Midbrain (tissue), 1 donor: ENCODE measurements at regions not wholly inside any gene's neighbourhood (a gene's known extent, or its start where the extent isn't known, plus 50 kb on each side); places are given as distances from the start of the nearest gene placed in this dataset.

Source experiments
- DNase-seq: peaks from one replicate; lab custom pipeline; 2025; lab: John Stamatoyannopoulos, UW

DNA sequence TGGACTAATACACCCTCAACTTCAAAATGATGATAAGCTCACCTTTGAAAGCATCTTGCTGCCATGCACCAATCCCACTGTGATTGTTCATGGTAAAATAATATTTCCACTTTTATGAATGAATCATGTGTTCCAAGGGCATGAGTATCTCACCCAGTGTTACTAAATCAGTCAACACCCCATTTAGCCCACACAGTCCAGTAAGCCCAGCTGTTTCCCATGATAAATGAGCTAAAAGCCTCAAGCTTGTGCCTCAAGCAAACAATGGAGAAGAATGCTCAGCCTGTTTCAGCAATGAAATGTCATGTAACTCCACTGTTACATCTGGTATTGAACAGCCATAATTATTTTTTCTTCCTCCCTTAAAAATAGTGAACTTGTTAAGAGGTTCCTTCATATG lies 442.5 kb downstream of the XPNPEP1 start:
- no peak for DNase-seq

DNA sequence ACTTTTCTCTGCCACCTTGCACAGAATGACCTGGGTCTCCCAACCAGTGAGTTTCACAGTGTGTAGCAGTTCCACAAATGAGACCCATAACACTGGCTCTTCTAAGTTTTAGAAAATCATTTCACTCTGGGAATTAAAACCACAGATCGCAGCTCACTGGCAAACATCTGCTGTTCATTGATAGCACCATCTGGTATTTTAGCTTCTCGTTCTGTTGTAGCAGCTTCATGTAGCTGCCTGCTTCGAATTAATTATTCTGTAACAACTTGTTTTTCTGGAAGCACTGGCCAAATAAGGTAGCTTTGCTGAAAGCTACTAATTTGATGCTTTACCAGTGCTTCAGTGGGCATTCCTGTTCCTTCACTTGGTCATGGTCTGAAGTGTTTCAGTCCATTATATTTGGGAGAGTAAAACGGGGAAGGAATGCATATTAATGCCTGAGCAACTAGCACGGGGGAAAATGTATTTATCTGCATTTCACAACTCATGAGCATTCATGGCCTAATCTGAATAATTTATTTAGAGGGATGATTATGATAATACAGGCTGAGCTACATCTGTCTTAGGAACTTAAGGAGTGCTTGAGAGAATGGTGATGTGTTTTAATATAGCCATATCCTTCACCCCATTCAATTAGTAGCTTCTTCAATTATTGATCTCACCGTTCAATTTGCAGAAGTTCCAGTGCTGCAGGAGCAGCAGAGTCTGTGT lies 447.4 kb downstream of the XPNPEP1 start:
- DNase-seq, result no peak

DNA sequence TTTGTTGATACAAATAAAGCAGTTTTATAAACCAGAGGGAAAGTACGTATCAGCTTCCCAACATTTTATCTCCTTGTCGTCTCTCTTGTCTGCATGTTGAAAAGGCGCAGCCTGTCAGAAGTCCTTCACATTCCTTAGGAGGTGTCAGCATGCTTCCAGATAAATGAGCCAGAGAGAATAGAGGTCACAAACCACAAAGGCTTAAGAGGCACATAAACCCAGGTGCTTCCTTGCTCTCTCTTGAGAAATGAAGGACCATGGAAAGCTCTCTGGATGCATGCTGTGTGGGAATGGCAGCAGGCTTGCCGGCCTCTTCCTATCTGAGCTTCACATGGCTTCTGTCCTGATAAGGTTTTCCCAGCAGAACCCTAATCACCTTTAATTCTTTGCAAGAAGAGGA lies 448.5 kb downstream of the XPNPEP1 start:
- DNase-seq, result no peak

DNA sequence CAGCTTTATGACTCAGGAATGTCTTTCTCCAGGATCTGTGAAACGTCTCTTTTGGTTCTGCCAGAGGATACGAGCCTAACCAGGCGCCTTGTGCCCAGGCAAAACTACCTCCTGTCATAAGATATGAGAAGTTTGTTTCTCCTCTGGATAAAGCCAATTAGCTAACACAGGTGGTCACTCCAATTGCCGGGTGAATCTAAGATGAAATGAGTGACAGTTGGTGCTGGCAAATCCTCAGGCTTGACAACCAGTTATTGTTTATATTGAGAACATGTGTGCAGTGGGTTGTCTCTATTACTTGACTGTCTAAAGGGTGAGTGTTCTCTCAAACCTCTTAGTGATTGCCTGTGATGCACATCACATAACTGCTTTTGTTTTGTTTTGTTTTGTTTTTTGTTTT lies 449.1 kb downstream of the XPNPEP1 start:
- no peak for DNase-seq

DNA sequence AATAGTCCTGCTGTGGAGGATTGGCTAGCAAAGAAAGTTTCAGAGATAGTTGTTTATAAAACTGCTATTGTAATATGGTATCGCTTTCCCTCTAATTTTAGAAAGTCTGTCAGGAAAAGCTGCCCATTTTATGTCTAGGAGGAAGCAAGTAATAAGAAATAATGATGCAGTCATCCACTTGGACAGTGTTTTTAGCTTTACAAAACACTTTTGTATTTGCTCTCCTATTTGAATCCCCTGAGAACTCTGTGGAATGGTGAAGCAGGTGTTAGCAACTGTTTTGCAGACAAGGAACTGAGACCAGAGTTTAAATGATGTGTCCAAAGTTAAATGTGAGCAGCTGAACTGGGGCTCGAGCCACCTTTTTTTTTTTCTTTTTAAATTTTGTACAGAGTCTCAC lies 455.8 kb downstream of the XPNPEP1 start:
- no peak for DNase-seq

DNA sequence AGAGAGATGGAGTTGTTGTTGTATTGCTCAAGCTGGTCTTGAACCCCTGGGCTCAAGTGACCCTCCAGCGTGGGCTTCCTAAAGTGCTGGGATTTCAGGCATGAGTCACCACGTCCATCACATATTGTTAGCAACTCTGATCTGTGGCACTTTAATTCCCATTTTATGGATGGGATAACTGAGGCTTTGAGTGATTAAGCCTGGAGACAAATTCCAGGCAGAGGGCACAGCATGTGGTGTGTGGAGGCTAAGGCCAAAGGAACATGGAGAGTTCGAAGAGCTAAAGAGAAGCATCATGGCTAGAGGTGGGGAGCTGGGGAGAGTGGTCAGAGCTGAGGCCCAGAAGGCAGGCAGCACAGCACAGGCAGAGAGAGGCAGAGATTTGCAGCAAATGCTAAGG lies 458.4 kb downstream of the XPNPEP1 start:
- DNase-seq, result no peak

DNA sequence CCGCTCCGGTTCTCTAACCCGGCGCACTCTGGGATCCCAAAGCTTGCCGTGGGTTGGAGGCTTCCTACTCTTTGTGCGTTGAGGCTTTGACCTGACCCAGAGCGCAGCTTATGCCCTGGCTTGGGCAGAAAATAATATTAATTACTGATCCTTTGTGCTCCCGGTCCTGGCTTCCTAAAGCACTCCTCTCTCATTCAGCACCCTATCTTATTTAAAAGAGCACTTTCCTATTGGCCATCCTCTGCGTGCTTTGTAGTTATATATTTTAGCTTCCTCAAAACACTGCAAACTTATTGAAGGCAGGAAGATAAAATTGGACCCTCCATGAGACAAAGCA lies 466.0 kb downstream of the XPNPEP1 start:
- DNase-seq, result no peak

DNA sequence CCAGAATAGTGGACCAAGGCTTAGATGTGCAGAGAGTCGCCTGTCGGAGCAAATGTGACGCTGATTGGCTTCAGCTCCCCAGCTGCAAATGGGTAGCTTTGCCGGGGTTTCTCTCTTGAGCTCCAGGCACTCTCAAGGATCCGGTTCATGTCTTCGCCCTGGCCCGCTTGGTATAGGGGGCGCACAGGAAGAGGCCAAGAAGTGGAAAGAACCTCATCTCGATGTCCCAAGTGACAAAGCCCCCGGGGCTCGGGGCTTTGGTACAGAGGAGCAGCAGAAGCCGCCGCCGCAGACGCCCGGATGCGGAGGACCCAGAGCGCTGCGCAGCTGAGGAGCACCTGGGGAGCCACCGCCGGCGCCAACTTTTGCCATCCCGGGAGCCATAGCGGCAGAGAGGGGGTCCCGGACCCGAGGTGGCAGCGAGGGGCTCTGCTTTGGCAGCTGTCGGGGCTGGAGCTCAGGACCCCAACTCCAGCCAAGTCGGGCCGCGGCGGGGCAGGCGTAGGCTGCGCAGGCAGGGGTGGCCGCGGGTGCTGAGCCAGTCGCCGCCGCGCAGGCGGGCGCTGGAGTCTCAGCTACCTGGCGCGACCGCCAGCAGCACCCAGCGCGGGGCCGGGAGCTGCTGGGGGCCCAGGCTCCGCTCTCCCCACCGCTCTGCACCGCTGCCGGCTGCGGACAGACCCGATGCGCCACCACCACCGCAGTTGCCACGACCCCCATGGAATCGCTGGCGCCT lies 466.6 kb downstream of the XPNPEP1 start:
- DNase-seq, result no peak

DNA sequence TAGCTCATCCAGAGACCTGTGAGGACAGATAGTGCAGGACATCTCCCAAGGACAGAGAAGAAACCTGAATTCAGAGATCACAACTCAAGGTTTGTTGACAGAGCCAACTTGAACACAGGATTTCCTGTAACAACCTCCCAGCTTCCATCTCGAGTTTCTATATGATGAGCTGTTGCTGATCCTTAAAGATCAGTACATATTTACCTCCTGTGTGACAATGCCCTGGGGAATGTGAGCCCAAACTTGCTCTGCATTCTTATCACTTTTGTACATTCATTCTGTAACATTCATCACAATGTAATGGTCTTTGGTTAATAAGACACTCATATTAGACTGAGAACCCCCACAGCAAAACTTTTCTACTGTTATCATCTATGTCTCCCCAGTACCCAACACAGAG lies 468.6 kb downstream of the XPNPEP1 start:
- no peak for DNase-seq

DNA sequence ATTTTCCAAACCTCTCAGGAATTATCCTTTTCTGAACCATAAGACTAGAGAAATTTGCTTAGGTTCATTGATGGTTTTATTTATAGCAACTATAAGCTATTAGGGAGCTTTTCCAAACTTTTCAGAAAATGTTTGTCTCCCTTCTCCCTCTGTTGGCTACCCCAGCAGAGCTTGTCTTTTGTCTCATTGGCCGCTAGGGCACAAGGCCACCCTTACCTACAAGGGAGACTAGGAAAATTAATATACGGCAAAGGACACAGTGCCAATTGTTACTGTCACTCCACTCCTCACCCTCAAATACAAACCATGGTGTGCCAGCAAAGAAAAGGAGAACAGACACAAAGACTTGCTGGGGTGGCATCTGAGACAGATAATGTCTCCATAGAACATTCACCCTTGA lies 471.4 kb downstream of the XPNPEP1 start:
- DNase-seq, result no peak

DNA sequence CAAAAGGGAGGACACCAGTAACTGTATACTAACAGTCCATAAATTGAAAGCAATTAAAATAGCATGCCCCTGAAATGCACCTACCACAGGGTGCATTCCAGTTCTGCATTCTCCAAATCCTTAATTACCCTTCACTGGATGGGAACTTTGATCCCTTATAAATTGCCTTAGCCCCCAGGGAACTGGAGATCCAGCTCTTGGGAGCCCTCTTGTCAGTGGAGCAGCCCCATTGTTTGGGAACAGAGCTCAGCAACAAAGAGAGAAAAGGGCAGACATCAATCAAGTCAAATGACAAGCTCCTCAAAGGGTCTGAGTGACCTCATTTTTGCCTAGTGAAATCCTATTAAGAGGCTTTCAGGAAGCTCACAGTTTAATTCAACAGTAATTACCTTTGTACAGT lies 472.6 kb downstream of the XPNPEP1 start:
- no peak for DNase-seq

DNA sequence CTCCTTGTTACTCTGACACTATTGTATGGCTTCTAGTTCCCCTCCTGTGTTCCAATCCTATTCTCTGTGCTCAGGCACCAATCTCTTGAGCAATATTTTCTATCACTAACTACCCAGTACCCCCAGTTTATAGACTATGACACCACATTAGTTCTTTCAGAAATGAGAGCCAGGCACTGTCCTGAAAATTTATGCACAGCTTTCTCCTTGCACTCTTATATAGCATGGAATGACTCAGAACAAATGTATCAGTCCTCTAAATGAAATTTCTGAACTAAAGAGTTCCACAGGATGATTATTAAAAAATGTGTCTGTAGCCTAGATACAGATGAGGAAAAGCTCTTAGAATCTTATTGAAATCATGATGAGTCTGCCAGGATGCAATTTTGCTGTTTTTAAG lies 489.9 kb downstream of the XPNPEP1 start:
- no peak for DNase-seq

DNA sequence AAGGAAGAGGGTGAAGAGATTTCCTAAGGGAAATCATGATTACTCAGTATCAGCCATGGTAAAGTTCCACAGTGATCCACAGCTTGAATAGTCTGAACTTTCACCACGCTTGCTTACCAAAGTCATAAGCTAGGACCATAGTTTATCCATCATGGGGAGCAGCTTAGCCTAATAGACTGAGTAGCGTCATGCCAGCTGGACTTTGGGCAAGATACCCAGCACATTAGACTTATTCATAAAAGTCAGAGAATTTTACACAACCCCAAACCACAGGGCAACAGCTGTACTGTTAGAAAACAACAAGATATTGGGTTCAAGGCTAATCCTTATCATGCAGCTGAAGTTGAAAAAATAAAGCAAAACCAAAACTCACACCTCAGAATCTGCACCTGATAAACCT lies 491.0 kb downstream of the XPNPEP1 start:
- no peak for DNase-seq

DNA sequence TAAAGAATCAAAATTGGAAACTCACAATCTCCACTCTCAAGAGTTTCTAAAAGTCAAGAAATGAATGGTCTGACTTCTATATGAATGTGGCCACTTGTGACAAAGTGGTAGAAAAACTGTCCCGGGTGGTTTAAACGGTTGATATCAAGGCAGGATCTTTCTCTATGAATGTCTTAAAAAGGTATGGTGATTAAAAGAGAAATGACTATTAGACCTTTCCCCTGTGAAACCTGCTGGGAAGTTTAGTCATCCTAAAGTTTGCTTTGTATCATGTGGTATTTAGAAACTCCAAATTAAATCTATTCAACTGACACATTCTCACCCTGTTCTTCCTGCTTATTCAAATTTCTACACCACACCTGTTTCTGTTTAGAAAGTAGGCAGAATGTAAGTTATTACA lies 492.5 kb downstream of the XPNPEP1 start:
- no peak for DNase-seq

DNA sequence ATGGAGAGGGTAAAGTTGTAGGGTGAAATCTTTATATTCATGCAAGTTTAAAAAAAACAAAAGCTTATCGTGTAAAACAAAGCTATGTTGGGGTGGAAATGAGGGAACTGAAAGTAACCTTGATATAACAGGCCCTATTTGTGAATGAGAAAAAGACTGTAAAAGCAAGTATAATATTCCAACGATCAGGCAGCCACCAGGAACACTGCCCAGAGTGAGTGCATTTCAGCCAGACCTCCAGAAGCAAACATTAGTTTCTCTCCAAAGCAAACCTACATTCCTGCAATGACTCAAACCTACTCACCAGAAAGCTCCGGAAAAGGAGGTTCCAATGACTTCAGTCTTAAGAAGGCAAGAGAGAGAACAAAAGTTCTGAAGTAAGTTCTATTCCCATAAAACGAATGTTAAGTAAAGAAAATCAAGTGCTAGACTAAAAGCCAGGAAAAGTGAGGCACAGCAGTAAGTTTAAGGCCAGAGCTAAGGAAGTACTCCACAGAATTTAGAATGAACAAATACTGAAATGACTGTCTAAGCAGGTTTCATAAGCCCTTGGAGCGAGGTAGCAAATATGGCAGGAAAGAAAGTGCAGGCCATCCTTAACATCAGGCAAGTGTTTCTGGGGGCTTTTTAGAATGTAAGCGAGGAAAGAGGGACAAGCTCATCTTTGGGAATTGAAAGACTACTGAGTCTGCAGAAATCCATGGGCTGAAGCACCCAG lies 493.1 kb downstream of the XPNPEP1 start:
- no peak for DNase-seq

DNA sequence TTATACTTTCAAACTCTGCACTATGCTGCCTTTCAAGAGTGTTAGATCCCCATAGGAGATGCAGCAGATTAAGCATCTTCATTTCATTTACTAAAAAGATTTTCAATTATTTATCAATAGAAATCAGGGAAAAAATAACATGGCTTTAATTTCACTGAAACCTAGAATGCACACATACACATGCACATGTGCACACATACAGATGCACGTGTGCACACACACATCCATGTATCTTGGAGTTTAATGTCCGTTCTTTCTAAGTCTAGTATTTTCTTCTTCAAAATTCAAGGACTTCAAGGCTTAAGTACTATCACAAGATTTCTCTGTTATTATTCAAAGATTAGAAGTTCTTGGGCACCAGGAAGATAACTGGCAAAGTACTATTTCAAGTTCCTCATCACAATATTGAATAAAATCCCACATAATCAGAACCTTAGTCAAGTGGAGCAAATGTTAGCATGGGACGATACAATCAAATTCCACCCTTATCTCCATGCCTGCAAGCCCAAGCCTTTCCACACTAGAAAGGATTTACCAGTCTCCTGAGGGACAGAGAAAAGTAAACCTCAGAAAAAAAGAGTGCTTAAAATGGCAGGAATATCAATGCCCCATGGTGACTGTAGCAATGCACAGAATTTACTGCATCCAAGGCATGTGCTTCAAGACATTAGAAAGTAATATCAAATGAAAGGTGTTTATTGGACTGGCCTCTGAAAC lies 494.4 kb downstream of the XPNPEP1 start:
- DNase-seq, result no peak

DNA sequence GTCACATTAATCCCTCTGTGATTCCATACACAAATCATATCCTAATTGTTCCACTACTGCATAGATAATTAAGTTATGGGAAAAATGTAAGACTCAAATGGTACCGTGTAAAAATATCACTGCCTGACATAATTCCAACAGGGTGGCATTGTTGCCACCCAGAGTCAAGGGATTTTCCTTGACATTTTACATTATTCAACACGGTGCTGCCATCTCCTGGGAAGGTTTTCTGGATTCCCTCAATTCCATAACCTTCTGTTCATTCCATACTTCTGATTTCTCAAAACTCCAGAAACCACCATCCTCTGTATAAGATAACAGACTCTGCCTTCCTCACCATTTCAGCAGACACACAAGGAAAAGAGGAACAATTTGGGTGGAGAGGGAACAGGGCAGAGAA lies 495.9 kb downstream of the XPNPEP1 start:
- DNase-seq, result peak; percentile 2

DNA sequence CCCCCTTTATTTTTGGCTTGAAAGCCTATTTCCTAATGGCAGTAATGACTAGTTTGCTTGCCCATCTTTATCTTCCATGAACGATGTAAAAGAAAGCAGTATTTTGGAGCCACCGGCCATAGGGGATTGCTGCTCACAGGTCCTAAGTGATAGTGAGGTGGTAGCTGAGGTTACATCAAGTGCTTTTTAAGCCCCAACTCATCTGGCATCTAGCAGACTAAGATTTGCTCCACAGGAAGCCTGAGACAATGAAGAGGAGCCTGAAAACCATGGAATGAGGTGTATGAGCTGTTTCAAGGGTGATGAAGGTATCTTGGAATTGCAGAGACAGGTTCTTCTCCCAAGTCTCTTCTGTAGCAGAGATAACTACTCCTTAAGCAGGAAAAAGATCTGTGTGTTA lies 496.3 kb downstream of the XPNPEP1 start:
- DNase-seq, result no peak

DNA sequence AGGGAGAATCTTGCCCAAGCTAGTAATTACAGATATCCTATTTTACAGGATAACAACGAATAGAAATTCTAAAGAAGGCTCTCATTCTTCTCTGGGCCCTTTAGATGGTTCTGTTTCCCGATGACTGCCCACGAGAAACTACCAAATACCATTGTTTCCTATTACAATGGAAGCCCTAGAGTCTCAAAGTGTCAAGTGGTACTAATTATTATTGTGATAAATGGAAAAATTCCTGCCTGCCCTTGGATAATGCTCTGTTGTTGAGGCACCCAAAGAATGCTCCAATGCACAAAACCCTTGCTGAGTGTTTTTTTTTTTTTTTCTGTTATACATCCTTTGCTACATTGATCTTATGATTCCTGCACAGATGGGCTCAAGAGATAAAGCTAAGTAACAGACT lies 504.5 kb downstream of the XPNPEP1 start:
- peak; percentile 4 for DNase-seq

DNA sequence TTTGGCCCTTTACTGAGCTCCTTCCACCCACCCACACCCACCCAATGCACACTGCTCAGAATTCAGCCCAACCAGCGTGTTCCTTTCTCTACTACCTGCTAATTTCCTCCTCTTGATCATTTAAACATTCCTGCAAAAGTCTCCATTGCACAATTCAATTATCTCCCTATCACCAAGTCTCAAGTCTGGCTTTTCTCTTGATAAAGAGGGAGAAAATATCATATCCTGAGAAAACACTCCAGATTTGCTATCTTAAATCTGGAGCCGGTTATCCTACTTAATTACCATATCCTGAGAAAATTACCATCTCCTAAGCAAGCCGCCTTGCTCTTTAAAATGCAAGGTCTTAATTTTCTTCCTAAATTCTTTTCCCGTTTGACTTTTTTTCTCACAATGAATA lies 505.5 kb downstream of the XPNPEP1 start:
- DNase-seq, result no peak

DNA sequence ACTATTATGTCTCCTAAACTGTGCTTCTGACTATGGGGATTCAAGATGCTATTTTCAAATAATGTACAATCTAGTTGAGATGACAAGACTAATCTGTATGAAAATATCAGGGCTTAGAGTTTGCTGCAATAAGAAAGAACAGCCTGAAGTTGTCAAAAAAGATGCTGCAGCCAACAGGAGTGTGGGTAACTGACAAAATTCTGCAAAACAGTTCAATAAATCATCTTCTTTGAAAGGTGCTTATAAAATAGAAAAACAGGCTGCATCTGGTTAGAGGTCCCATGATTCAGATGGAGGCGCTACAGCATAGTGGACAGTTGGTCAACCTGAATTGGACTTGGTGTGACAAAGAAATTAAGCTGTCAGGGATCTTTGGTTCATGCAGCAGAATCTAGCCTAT lies 511.0 kb downstream of the XPNPEP1 start:
- no peak for DNase-seq

DNA sequence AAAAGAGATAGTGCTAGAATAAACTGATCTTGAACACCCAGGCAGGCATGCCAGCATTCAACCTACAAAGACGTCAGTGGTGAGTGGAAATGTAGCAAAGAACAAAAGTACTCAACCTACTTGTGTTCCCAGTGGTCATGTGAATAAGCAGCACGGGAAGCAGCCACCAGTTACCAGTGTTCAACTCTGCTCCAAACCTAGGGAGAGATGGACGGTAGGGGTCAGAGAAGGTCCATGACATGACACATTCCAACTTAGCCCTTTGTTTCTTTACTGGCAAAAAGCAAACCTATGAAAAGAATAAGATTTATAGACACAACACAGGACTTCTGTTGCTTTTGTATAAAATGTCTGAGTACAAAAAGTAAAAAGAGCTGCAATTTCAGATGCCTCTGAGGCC lies 511.4 kb downstream of the XPNPEP1 start:
- DNase-seq, result peak; percentile 7

DNA sequence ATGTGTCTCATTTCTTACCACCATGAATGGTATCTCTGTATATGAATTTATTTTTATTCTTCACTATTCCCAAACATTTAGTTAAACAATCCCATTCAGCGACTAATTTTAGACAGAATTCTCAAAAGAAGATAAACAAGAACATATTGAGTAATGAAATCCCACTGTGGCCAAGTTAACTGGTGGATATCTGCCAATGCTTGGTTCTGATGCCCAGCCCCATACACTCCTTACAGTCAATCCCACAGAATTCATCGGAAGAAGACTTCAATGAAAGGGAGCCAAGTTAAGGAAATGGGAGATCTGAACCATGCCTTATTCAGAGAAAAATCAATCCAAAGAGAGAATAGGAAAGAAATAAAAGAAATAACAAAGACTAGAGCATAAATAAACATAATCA lies 518.0 kb downstream of the XPNPEP1 start:
- DNase-seq, result no peak
